K562 (cell line): ENCODE measurements at regions not wholly inside any gene's neighbourhood (a gene's known extent, or its start where the extent isn't known, plus 50 kb on each side); places are given as distances from the start of the nearest gene placed in this dataset.

Experiments
- CHCHD3 ChIP-seq: fragments of 250-450 bp; sonication (Bioruptor Pico); IDR thresholded peaks from 2 replicates; pipeline ENCODE4 v2.1.2; 2022; ENCODE audit warnings: mild to moderate bottlenecking
- DMBX1 ChIP-seq: fragments of 250-450 bp; sonication (Bioruptor Pico); IDR thresholded peaks from 2 replicates; pipeline ENCODE4 v1.8.0; 2022; ENCODE audit warnings: inconsistent platforms, mild to moderate bottlenecking, moderate library complexity, borderline replicate concordance
- EZH2 ChIP-seq: IDR thresholded peaks from 2 replicates; pipeline ENCODE4 v1.6.1; 2012; ENCODE audit warnings: low read depth, mild to moderate bottlenecking, inconsistent platforms, low read length, borderline replicate concordance
- GATA2 ChIP-seq: sonication (generic); formaldehyde crosslinking; IDR thresholded peaks from 2 replicates; pipeline ENCODE4 v1.4.0; 2020; ENCODE audit warnings: mild to moderate bottlenecking, missing genetic modification reagents
- JUND ChIP-seq, 2 experiments: IDR thresholded peaks; 2 replicates in 1 of 2; 3 replicates in 1 of 2; pipeline ENCODE4 v1.6.1; 2011; ENCODE audit warnings: borderline replicate concordance in 2 of 2, low read depth in 2 of 2, low read length in 2 of 2, improper control_type of control experiment in 1 of 2, missing biosample characterization in 1 of 2, missing genetic modification characterization in 1 of 2, missing genetic modification reagents in 1 of 2
- RBM34 ChIP-seq: fragments of 200-400 bp; formaldehyde crosslinking; IDR thresholded peaks from 2 replicates; pipeline ENCODE4 v1.6.1; 2018; ENCODE audit warnings: low read length, borderline replicate concordance; ENCODE audit not compliant: insufficient read depth
- TCFL5 ChIP-seq: fragments of 250-450 bp; sonication (Bioruptor Pico); conservative IDR thresholded peaks from 2 replicates; pipeline ENCODE4 v1.6.1; 2021; ENCODE audit warnings: mild to moderate bottlenecking, moderate library complexity, matching md5 sums
- ZNF197 ChIP-seq: fragments of 200-800 bp; sonication (Bioruptor generic); IDR thresholded peaks from 2 replicates; pipeline ENCODE4 v1.6.1; 2016; ENCODE audit warnings: low read depth, missing genetic modification characterization, missing compliant biosample characterization
- ZNF830 ChIP-seq: fragments of 250-450 bp; sonication (Bioruptor Pico); IDR thresholded peaks from 2 replicates; pipeline ENCODE4 v1.5.0; 2021; ENCODE audit warnings: mild to moderate bottlenecking
- TF ChIP-seq, protein P1 (sequence below): fragments of 250-450 bp; sonication (Bioruptor Pico); IDR thresholded peaks from 2 replicates; pipeline ENCODE4 v1.4.0; 2020

DNA sequence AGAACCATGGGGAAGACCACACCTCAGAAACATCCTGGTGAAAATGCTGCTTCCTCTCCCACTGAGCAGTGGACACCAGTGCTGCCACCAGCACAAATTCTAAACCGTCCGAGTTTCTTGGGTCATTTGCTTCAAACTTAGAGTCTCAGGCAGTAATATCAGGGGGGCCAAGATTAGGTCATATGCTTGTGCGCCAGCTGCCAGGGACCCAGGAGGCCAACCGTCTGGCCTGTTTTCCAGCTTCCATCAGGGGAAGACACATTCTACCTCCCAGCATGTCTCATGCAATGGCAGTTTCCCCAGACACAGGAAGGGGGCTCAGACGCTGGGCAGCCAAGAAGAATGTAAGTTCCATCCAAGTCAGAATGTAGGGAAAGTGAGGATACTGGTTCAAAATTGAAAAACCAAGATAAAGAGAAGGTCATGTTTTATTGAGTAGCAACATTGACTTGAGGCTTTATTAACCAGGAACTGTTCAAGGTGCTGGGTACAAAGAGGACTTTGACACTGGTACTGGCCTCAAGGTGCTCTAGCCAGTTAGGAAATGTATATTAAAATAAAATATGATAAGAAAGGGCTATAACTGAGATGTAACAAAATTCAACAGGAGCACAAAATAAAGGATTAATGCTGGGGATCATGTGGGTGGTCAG lies 59.7 kb upstream of the EED start (continued):
- peak; percentile 55; the same call in 1 of the 2 replicates for TF ChIP-seq DMBX1 (CRISPR knock-in tag)
- TF ChIP-seq JUND (IDR thresholded peaks at IDR 0.05; ENCODE audit: borderline replicate concordance, low read depth, low read length), result no peak
- TF ChIP-seq JUND (tag; IDR thresholded peaks at IDR 0.05; ENCODE audit: borderline replicate concordance, low read depth, low read length), result 0 out of 3 replicates have a peak, but pooled peaks have one; percentile 5
- no peak for TF ChIP-seq TCFL5 (CRISPR knock-in tag)
- TF ChIP-seq GATA2, result no peak
- TF ChIP-seq, protein P1, sequence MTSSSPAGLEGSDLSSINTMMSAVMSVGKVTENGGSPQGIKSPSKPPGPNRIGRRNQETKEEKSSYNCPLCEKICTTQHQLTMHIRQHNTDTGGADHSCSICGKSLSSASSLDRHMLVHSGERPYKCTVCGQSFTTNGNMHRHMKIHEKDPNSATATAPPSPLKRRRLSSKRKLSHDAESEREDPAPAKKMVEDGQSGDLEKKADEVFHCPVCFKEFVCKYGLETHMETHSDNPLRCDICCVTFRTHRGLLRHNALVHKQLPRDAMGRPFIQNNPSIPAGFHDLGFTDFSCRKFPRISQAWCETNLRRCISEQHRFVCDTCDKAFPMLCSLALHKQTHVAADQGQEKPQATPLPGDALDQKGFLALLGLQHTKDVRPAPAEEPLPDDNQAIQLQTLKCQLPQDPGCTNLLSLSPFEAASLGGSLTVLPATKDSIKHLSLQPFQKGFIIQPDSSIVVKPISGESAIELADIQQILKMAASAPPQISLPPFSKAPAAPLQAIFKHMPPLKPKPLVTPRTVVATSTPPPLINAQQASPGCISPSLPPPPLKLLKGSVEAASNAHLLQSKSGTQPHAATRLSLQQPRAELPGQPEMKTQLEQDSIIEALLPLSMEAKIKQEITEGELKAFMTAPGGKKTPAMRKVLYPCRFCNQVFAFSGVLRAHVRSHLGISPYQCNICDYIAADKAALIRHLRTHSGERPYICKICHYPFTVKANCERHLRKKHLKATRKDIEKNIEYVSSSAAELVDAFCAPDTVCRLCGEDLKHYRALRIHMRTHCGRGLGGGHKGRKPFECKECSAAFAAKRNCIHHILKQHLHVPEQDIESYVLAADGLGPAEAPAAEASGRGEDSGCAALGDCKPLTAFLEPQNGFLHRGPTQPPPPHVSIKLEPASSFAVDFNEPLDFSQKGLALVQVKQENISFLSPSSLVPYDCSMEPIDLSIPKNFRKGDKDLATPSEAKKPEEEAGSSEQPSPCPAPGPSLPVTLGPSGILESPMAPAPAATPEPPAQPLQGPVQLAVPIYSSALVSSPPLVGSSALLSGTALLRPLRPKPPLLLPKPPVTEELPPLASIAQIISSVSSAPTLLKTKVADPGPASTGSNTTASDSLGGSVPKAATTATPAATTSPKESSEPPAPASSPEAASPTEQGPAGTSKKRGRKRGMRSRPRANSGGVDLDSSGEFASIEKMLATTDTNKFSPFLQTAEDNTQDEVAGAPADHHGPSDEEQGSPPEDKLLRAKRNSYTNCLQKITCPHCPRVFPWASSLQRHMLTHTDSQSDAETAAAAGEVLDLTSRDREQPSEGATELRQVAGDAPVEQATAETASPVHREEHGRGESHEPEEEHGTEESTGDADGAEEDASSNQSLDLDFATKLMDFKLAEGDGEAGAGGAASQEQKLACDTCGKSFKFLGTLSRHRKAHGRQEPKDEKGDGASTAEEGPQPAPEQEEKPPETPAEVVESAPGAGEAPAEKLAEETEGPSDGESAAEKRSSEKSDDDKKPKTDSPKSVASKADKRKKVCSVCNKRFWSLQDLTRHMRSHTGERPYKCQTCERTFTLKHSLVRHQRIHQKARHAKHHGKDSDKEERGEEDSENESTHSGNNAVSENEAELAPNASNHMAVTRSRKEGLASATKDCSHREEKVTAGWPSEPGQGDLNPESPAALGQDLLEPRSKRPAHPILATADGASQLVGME (CRISPR knock-in tag), result no peak
- TF ChIP-seq EZH2, result no peak
- no peak for TF ChIP-seq CHCHD3 (CRISPR knock-in tag)
- TF ChIP-seq RBM34, result no peak
- TF ChIP-seq ZNF197, result 0 out of 2 replicates have a peak, but pooled peaks have one; percentile 31
- TF ChIP-seq ZNF830 (CRISPR knock-in tag), result no peak
